ENCODE measurements at regions not wholly inside any gene's neighbourhood (a gene's known extent, or its start where the extent isn't known, plus 50 kb on each side); places are given as distances from the start of the nearest gene placed in this dataset.
"Not testable (repeated sequence)": the region's sequence is repeated elsewhere in the genome, so short reads cannot be mapped to it uniquely, and the experiment has no call there.

DNA sequence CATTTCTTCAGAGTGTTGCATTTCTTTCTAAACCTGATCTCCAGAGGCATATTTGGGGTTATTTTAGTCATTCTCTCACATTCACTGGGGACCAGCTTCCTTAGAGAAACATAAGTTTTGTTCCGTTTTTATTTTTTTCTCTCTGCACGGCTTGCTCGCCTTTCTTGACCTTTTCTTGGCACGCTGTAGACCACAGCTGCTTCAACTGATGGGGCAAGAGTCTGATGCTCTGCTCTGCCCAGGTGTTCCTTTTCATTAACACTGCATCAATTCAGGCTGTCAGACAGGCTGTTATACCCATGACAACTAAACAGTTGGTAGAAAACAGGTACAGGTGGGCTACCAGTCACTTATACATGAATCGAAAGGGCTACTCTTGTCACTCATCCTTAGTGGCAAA lies 682.2 kb upstream of the DIAPH2 start:
- no peak for DNase-seq

- no peak for DNase-seq
Measured at GRCh38 chrX:96004386-96004785, 680.3 kb upstream of the DIAPH2 start.

DNA sequence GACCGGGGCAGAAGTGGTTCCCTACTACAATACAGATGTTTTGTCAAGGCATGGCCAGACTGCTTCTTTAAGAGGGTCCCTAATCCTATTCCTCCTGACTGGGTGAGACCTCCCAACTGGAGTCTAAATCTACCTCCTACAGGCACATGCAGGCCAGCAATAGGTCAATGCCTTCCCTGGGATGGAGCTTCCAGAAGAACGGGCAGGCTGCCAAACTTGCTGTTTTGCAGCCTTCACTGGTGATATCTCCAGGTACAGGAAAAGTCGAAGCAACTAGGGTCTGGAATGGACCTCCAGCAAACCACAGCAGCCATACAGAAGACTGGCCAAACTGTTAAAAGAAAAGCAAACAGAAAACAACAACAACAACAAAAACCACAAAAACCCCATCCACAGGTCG lies 678.4 kb upstream of the DIAPH2 start:
- no peak for DNase-seq

DNA sequence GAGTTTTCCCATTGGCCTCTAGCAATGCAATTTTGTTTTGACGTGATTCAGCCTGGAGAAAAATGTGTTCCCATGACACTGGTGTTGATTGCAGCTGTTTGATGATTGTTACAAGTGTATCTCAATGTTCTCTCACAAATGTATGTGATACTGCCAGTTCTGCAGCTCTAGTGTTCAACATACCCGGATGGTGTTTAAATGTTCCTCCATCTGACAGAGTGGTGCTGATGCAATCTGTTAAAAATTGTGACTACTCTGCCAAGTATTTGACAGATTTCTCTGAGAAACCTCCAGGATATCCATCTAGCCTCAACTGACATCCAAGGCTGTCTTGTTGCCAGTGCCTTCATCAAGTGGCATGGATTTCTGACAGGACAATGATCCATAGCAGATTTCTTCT lies 657.2 kb upstream of the DIAPH2 start:
- no peak for DNase-seq

- DNase-seq, result no peak
Measured at GRCh38 chrX:96052078-96052477, 632.6 kb upstream of the DIAPH2 start.

DNA sequence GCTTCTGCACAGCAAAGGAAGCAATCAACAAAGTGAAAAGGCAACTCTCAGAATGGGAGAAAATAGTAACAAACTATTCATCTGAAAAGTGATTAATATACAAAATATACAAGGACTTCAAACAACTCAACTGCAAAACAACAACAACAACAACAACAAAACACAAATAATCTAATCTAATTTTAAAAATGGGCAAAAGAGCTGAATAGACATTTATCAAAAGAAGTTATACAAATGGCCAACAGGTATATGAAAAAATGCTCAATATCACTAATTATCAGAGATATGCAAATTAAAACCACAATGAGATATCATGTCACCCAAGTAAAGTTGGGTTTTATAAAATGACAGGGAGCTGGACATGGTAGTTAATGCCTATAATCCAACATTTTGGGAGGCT lies 602.8 kb upstream of the DIAPH2 start:
- DNase-seq, result no peak

DNA sequence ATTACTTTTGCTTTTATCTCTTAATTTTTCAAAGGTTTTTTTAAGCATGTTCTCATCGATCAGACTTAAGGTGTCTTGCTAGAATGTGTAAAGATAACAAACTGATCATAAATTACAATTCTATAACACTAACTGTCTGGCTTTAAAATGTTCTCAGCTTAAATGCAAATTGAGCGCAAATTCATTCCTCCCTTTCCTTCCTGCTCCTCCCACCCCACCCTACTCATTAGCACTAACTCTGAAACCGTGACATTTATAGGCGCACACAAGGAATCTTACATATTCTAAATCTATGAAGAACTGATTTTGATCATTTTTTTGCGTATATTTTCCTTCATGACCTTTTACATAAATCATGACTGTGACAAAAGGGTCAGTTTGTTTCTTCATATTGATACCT lies 590.0 kb upstream of the DIAPH2 start:
- no peak for DNase-seq

DNA sequence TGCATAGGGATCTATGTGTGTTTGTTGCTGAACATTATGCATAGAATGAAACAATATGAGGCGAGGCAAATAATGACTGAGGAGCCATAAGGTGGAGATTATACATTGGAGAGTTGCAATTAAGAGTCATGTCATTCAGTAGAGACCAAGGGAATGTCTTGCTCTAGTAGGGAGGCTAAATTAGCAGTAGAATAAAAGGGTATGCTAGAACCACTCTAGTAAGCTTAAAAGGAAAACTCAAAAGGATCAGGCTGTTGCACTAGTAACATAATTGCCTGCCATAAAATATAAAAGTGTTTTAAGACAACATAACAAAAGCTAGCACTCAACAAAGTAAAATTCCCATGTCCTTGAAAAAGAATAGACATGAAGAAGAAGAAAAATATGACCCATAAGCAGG lies 586.2 kb upstream of the DIAPH2 start:
- DNase-seq, result no peak

DNA sequence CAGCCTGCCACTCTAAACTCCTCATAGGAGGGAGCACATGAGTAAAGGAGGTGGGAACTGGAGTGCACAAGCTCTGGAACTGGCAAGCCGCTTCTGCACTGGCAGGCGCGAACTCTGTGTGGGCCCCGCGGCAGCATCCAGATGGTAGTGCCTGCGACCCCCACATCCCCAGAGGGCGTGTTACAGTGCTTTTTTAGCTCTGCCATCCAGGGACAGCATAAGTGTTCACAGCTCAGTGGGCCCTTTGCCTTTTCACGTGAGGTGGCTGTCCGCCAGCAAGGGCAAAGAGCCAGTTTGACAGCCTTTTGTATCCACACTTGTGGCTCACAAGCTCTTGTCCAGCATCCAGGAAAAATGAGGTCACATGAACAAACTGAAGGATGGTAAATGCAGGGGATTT lies 581.6 kb upstream of the DIAPH2 start:
- no peak for DNase-seq

DNA sequence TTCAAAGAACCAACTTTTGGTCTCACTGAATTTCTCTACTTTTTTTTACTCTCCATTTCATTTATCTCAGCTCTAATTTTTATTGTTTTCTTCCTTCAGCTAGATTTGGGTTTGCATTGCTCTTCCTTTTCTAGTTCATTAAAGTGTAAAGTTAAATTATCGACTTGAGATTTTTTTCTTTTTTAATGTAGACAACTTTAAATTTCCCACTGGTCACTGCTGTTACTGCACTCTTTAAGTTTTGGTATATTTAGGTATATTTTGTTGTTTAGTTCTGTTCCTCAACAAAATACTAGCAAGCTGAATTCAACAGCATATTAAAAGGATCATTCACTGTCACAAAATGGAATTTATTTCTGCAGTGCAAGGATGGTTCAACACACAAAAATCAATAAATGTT lies 572.0 kb upstream of the DIAPH2 start:
- no peak for DNase-seq

DNA sequence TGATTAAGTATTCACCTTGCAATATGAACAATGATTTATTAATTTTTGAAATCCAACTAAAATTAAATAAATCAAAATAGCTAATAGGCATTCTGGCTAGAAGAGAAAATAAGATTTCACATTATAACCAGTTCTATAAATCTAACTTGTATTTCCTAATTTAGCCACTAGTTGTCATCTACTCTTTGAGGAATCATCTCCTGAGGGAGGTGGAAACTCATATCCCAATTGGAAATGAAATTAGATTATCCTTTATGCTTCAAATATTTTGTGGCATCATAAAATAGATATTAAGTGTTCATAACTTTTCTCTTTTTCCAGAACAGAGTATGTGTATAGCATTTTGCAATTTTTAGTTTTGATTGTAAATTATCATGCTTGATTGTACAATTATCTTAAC lies 558.5 kb upstream of the DIAPH2 start:
- DNase-seq, result no peak

- not testable (repeated sequence) for DNase-seq
Measured at GRCh38 chrX:96128058-96128457, 556.6 kb upstream of the DIAPH2 start.

DNA sequence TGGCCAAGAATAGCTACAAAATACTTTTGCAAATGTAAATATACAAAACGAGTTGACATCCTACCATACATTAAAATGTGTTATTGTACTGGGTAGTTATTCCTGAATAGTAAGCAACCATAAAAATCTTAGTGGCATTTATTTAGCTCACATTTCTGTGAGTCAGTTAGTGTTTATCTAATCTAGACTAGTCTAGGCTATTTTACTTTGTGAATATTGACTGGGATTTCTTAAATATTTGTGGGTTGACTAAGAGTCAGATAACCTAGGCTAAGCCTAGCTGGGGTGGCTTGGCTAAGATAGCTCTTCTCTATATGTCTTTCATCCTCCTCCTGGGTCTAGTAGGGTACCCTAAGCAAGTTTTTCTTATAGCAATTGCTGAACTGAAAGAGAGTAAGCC lies 543.8 kb upstream of the DIAPH2 start:
- DNase-seq, result no peak

DNA sequence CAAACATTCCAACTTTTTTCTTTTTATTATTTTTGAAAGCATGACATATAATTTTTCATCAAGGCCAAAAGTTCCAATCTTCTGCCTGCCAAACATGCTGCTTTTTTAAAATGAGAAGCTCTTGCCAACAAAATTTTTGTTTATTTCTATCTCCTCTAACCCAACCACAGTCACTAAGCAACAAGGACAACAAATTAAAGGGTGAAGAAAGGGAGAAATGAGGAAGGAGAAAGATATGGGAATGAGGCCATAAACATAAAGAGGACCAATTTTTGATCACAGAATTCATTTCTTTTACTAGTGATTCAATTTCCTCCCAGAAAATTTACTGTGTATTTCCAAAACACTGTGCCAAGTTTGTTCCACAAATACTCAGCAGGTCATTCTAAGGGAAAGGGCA lies 537.0 kb upstream of the DIAPH2 start:
- DNase-seq, result no peak

GRCh38 chrX:96170626-96171025 lies 514.0 kb upstream of the DIAPH2 start:
- no peak for DNase-seq

DNA sequence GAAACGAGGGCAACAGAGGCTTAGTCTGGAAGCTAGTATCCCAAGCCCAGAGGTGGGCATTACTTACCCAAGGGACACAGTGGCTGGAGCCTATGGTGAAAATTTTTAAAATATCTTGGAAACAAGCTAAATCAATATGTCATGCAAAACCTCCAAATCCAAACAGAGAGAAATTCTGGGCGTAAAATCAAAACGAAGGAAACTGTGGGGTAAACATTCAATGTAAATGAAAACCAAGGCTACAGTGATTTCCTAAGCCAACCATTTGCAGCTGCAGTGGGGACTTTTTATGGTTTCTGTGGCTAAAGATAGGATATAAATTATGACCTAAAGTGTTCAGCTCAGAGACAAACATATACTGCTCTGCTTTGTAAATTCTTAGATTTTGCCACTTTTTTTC lies 507.7 kb upstream of the DIAPH2 start:
- DNase-seq, result no peak

- DNase-seq, result no peak
Measured at GRCh38 chrX:96181605-96182004, 503.0 kb upstream of the DIAPH2 start.

- no peak for DNase-seq
Measured at GRCh38 chrX:96182366-96182765, 502.3 kb upstream of the DIAPH2 start.

DNA sequence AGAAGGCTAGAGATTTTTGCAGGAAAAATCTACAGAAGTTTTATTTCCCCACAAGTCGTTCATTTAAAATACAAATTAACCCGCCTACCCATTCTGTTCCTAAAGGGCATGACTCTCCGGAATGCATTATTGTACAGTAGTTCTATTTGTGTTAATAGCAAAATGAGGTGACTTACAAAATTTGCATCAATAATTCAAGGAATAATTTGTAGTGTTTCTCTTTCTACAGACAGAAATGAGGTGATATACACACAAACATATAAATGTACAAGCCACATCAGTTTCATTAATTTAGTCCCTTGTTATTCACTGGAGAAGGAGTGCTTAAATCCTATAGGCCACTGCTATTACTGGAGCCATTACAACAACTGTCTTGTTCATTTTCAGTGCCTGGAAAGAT lies 501.3 kb upstream of the DIAPH2 start:
- no peak for DNase-seq

- no peak for DNase-seq
Measured at GRCh38 chrX:96183843-96184242, 500.8 kb upstream of the DIAPH2 start.

GRCh38 chrX:96204928-96205327 lies 479.7 kb upstream of the DIAPH2 start:
- no peak for DNase-seq

DNA sequence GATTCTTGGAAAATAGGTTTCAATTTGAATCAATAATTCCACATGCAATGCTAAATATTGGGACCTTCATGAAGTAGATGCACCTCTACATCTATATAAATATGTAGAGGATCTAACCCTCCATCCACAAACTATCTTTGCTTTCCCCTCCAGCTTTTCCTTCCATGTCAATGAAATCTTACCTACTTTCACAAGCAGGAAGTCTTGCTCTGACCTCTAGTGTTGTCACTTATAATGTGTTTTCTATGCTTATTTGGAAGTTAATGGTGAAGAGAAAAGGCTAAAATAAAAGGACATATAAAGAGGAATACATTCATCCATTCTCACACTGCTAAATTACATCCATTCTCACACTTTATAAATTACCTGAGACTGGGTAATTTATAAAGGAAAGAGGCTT lies 472.7 kb upstream of the DIAPH2 start:
- DNase-seq, result no peak

GRCh38 chrX:96214681-96215080 lies 470.0 kb upstream of the DIAPH2 start:
- DNase-seq, result not testable (repeated sequence)

DNA sequence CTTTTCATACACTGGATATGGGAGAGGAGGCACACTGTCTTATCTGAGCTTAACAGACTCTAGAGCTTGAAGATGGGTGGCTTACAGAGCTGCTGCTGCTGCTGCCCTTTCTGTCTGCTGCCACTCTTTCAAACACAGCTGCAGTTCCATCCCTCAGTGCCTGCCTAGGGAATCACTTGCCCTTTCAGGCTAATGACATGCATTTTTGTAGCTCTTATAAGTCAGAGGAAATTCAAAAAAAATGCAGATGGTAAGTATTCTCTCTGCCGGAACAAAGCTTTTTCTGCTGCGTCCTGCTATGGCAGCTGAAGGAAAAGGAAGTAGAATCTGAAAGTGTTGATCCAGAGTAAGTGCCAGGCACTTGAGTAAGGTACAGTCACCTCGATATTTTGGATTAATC lies 460.4 kb upstream of the DIAPH2 start:
- no peak for DNase-seq

- no peak for DNase-seq
Measured at GRCh38 chrX:96244955-96245354, 439.7 kb upstream of the DIAPH2 start.

DNA sequence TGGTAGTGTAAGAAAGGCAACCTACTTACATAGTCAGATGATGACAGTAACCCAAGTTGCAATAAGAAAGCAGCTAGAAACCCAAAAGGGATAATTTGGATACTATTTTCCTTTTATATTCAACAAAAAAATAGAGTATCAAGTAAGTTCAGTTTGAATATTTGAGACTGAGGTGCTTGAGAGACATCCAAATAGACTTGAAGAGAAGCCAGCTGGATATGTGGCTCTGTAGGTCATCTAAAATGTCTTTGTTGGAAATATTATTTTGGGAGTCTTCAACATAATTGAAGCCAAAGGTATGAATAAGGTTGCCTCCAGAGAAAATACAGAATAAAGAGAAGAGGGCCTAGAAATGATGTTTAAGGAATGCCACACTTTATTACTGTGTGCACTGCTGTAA lies 438.2 kb upstream of the DIAPH2 start:
- DNase-seq, result no peak

All from hematopoietic multipotent progenitor cell treated with erythropoietin and hydrocortisone succinate and interleukin-3 and kit ligand, for 8 days (in vitro differentiated cells).